NCI-H524 treated with DMSO at 0.1 percent for 48 hours (cell line): ENCODE measurements at regions not wholly inside any gene's neighbourhood (a gene's known extent, or its start where the extent isn't known, plus 50 kb on each side); places are given as distances from the start of the nearest gene placed in this dataset.
A peak's percentile ranks its signal among the peaks of the same experiment; 100 is the strongest.
"Not testable (repeated sequence)": the region's sequence is repeated elsewhere in the genome, so short reads cannot be mapped to it uniquely, and the experiment has no call there.

Source experiments
- DNase-seq: peaks from one replicate; lab custom pipeline; 2025; lab: John Stamatoyannopoulos, UW

DNA sequence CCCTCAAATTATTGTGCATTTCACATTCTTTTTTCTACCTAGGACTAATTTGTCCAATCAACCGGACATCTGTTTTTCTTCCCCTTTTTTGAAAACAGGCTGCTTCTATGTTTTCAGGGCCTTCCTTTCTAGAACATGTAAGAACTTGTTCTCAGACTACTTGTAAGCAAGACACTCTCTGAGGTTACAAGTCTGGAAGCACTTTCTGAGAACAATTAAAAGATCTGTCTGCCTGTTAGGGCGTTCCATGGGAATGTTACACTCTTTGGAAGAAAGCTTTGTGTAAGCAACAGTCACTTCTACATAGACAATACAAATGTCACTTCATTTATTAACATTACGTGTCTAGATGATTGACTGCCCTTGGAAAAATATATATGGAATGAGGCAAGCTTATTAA is 50.9 kb upstream of the HSPB3 start:
- DNase-seq: no peak

DNA sequence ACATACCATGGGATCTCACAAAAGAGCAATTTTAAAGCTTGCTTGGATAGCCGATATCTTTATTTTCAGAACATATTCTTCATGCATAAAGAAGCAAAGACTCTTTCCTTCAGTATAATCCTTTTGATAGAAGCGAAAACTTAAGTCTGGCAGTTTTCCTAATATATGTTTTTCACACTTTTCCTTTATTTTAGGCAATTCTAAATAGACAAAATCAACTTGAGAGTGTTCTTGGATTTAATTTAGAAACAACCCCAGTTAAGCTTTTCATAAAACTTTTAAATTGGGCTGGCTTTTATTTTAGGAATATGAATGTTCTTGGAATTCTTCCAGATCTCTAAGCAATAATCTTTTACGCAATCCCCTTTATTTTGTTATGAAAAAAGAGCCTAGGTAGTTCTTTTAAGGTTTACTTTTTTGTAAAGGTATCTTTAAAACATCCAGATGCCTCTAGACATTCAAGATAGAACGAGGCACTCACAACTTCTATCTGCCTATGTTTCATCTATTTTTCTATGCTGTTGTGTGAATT is 51.5 kb upstream of the HSPB3 start:
- DNase-seq: no peak

DNA sequence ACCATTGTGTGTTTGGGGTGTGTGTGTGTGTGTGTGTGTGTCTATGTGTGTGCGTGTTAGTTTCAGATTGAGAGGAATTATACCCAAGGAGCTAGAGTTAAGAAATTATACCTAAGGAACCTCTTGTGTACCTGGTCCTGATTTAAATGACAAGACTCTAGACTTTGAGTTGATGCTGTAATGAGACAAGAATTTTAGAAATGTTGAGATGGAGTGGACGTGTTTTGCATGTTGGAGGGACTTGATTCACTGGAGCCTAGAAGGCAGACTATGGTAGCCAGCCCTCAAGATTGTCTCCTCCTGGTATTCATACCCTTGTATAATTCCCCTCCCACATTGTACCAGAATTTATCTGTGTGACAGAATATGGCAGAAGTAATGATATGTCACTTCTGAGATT is 52.4 kb upstream of the HSPB3 start:
- DNase-seq: no peak

DNA sequence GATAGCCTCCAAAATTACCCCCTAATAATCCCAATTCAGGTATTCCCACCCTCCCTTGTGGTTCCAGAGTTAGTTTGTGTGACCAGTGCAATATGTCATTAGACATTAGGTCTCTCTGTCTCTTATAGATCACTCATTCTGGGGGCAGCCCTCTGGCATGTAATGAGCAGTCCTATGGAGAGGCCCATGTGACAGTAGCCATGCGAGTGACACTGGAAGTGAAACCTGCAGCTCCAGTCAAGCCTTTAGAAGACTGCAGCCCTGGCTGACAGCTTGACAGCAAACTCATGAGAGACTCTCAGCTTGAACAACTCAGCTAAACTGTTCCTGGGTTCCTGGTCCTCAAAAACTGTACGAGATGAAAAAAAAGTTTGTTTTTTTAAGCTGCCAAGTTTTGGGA is 54.0 kb upstream of the HSPB3 start:
- DNase-seq: no peak

DNA sequence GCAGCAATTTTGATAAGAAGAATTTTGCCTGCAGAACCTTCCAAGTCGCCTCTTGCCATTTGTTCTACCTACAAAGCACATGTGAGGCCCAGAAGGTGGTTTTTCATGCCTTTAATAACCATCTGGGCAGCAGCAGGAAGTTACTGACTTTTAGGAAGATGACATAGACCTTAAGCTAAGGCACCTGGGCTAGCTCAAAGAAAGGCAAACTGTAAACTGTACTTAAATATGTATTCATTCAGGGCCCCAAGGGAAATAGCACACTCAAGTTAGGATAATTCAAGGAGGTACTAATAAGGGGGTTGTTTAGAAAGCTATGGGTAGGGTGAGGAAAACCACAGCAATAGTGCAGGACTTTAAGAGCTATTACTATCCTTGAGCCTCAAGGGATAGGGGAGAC is 57.3 kb upstream of the HSPB3 start:
- no peak for DNase-seq

DNA sequence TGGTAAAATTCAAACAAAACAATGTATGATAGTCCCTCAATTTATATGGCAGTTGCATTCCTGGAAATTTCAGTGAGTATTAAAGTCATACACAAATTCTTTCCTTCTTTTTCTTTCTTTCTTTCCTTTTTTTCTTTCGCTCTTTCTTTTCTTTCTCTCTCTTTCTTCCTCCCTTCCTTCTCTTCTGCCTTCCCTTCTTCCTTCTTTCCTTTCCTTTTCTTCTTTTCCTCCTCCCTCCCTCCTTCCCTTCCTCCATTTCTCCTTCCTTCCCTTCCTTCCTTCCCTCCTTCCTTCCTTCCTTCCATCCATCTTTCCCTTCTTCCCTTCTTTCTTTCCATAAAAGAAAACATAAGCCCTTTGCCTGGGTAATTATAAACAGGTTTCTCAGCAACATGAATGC is 58.1 kb upstream of the HSPB3 start:
- DNase-seq: no peak

DNA sequence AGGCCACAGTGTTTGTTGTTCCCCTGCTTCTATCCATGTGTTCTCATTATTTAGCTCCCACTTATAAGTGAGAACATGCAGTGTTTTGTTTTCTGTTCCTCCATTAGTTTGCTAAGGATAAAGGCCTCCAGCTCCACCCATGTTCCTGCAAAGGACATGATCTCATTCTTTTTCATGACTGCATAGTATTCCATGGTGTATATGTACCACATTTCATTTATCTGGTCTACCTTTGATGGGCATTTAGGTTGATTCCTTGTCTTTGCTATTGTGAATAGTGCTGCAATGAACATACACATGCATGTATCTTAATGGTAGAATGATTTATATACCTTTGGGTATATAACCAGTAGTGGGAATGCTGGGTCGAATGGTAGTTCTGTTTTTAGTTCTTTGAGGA is 62.5 kb upstream of the HSPB3 start:
- not testable (repeated sequence) for DNase-seq

DNA sequence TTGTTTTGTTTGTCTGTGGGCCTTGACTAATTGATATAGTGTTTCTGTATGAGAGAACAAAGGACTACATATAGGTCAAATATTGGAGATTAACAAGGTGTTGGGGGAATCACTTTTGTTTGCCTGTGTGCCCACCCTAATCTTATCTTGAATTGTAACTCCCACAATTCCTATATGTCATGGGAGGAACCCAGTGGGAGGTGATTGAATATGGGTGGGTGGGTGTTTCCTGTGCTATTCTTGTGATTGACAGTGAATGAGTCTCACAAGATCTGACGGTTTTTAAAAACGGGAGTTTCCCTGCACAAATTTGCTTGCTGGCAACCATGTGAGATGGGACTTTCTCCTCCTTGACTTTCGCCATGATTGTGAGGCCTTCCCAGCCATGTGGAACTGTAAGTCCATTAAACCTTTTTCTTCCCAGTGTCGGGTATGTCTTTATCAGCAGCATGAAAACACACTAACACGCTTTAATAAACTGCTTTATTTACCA is 64.9 kb upstream of the HSPB3 start:
- no peak for DNase-seq

DNA sequence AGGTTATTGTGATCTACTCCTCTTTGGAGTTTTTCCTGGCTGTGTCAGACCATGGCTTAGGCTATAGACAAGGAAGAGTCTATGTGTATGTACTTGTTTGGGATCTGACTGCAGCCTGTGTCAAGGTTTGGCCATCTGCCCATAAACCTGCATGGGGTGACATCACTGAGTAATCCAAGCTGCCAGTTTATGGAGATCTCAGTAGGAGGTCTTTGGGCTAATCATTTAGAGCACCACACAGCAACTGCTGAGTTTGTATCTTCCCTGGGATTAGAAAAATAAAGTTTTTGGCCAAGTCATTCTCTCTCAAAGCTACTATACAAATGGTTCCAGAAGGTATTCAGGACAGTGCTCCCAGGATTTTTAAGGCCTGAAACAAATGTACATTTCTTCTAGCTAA is 65.5 kb upstream of the HSPB3 start:
- peak; percentile 75 for DNase-seq

DNA sequence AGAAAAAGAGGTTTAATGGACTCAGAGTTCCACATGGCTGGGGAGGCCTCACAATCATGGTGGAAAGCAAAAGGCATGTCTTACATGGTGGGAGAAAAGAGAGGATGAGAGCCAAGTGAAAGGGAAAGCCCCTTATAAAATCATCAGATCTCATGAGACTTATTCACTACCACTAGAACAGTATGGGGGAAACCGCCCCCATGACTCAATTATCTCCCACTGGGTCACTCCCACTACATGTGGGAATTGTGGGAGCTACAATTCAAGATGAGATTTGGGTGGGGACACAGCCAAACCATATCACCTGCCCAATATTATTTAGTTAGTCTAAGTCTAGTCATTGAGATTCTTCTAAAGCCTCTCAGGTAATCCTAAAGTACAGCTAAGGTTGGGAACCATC is 66.1 kb upstream of the HSPB3 start:
- DNase-seq: not testable (repeated sequence)

DNA sequence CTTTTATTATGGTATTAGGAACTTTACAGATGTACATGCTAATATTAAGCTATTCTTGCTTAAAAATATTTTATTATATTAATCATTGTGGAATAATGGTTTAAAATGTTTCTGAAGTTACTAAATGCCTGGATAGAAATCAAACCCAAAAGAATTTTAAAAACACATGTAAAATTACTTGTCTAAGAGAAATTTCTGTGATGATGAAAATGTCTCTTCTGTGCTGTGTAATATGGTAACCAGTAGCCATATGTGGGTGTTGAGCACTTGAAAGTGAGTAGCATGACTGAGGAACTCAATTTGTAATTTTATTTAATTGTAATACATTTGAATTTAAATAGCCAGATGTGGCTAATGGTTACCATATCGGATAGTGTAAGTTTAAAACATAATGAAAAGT is 66.7 kb upstream of the HSPB3 start:
- DNase-seq: no peak

DNA sequence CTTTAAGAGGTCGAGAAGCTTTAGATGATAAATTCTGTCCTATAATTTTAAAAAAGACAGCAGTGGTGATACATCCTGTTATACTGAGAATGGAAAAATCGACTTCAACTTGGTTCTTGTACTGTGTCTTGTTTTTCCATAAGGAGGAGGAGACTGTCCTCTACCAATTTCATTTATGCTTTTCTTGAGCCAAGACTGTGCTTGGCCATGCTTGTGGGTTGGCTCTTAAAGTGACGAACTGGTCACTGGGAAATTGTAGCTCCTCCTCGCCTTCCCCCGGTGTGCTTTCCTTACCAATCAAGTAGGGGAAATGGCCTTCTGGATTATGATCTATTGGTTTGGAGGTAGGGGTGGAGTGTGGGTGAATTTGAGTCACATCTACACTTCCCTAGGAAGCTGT is 67.1 kb upstream of the HSPB3 start:
- DNase-seq: no peak

DNA sequence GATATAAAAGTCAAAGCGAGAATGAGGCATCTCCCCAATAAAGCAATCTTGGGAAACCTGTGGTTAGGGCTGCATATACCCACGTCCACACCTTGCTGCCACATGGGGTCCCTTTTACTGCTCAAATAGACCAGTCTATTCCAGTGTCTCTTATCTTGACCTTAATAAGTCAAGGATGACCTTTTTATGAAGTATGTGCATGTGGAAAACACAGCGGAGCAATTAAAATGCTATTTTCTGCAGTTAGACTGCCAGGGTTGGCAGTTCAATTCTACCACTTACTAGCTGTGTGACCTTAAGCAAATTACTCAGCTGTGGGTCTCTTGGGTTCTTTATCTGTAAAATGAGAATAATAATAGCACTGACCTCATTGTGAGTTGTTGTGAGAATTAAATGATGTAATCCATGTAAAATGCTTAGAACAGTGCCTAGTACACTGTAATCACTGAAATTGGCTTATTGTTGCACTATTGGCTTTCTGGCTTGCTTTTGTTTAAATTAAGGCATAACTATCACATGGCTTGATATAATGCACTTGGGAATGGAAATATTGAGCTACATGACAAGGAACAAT is 67.8 kb upstream of the HSPB3 start:
- DNase-seq: no peak

DNA sequence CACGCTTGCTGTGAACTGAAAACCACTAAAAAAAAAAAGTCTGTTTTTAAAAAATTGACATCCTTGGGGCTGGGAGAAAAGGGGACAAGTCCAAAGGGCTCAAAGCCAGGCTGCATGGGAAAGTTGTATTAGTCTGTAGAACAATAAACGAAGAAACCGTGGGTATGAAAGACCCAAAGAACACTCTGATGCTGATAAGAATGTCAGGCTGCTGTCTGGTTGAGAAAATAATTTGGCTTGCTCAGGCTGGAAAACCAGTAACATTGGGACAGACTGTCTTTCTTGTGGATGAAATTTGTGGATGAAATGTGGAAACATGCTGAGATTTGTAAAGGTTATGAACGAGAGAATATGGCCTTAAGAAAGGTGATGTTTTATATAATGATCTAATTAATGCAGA is 68.5 kb upstream of the HSPB3 start:
- DNase-seq: no peak

DNA sequence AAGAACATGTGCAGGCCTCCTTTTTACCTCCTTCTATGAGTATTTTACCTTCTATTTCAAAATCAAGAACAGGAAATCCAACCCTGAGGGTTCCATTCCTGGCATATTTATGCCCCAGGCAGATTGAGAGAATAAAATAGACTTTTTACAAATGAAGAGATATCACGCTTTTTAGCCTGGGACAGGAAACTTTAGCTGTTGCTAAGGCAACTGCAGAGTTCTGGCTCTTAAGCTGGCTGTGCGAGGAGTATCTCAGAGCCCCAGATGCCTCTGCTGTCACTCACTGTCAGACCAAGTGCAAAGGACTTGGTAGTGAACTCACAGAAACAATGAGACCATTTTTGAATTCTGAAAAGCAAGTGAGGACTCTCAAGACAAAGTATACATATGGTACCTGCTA is 69.5 kb upstream of the HSPB3 start:
- no peak for DNase-seq

DNA sequence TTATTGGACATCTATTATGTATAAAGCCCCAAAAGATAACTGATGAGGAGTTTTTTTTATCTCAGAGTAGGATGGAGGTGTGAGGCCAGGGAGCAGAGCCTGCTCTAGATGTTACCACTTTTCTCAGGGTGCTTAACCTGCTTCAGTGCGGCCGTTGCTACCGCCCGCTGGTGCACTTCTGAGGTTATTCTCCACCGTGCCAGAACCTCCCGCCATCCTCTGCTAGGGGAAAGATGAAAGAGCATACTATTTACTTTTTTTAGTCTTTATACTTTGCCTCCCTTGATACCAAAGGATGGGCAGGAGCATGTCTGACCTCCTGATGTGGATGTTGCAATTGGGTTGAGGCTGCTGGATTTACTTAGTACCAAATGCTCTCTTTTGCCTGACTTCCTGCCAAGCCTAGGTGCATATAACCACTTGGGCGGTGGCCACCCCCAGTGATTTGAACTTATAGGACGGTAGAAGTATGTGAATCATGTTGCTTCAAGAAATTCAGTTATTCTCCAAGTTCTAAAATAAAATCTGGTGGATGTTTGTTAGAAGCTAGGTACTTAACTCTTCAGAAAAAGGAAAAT is 71.1 kb upstream of the HSPB3 start:
- DNase-seq: no peak

DNA sequence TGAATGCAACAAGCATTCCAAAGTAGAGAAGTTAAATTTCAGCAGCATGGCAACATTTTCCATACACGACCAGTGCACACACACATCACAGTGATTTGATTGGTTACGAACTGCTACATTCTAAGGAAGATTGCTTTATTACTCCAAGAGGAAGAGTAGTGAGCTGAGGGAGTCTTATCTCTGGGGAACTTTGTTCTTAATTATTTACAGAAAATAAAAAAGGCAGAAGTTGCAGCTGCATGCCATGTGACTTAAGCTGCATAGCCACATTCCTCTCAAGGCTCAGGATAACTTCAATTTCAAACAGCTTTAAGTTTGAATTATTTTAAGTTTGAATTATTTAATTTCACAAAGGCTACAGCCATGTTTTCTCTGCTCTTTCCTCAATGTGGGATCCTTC is 71.6 kb upstream of the HSPB3 start:
- no peak for DNase-seq

DNA sequence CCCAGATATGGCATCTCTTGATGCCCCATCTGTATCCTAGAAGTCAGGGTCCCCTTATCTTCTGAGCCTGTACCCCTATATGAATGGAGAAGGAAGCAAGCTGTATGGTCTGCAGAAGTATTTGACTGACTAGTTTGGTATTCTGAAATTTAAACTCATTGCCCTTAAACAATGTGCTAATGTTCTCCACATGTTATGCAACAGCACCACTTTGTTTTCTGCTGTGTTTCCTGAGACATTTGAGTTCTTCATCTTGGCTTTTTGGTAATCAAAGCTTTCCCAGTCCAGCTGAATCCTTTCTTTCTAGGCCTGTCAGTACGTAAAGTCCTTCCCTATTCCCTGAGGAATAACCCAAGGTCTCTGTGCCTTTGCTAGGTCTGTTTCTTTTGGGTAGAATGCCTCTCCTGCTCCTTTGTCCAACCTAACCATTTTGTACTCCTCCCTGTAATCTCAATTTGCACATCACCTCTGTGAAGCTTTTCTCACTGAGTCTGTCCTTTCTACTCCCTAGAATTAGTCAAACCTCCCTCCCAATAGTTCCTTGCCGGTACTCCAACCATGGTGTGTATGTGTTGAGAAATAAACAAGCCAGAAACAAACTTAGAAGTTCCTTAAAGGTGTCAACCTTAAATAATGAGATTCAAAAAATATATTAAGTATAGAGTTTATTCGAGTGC is 72.1 kb upstream of the HSPB3 start:
- DNase-seq: no peak

DNA sequence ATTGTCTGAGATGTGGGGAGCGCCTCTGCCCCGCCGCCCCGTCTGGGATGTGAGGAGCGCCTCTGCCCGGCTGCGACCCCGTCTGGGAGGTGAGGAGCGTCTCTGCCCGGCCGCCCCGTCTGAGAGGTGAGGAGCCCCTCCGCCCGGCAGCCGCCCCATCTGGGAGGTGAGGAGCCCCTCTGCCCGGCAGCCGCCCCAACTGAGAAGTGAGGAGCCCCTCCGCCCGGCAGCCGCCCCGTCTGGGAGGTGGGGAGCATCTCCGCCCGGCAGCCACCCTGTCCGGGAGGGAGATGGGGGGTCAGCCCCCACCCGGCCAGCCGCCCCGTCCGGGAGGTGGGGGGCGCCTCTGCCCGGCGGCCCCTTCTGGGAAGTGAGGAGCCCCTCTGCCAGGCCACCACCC is 70.9 kb upstream of the ARL15 start:
- DNase-seq: not testable (repeated sequence)

DNA sequence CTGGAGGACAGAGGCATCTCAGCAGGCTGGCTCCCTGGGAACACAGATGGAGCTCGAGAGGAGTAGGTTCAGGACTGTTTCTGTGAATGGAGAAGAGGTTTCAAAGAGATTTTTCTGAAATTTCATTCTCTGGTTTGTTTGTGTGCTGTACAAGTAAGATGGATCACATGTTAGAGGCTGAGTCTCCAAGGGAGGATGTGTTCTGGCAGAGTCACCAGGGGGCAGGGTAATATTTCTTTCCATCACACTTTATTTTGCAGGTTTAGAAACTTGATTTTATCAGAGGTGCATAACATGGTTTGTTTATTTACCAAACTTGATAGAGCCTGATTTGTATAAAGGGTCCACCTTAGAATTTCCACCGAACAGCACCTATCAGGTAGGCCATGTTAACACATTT is 69.2 kb upstream of the ARL15 start:
- DNase-seq: no peak

DNA sequence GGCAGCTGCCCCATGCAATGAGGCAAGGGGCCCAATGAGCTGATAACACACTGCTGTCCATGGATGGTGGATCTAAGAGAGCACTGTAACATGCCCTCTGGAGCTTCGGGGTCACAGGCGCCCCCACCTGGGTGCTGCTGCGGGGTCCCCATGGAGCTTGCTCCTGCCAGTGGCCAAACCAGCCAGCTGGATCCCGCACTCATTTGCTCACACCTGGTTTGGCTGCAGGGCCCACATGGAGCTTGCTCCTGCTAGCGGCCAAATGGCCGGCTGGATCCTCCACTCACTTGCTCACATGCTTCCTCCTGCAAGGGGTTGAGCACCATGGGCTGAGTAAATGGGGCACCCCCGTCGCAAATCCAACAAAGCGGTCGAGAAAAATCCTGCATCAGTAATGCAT is 68.3 kb upstream of the ARL15 start:
- DNase-seq: no peak

DNA sequence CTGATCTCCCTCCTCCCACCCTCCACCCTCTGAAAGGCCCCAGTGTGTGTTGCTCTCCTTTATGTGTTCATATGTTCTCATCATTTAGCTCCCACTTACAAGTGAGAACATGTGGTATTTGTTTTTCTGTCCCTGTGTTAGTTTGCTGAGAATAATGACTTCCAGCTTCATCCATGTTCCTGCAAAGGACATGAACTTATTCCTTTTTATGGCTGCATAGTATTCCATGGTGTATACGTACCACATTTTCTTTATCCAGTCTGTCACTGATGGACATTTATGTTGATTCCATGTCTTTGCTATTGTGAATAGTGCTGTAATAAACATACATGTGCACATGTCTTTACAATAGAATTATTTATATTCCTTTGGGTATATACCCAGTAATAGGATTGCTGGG is 67.0 kb upstream of the ARL15 start:
- DNase-seq: not testable (repeated sequence)

DNA sequence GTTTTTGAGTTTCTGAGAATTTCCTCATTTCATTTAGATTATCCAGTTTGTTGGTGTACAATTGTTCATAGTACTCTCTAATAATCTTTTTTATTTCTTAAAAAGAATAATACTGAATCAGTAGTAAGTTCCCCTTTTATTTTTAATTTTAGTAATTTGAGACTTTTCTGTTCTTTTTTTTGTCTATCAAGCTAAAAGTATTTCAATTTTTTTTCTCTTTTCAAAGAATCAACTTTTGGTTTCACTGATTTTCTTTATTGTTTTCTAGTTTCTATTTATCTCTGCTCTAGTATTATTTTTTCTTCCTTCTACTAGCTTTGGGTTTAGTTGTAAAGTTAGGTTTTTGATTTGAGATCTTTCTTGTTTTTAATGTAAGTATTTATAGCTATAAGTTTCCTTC is 60.6 kb upstream of the ARL15 start:
- DNase-seq: no peak

DNA sequence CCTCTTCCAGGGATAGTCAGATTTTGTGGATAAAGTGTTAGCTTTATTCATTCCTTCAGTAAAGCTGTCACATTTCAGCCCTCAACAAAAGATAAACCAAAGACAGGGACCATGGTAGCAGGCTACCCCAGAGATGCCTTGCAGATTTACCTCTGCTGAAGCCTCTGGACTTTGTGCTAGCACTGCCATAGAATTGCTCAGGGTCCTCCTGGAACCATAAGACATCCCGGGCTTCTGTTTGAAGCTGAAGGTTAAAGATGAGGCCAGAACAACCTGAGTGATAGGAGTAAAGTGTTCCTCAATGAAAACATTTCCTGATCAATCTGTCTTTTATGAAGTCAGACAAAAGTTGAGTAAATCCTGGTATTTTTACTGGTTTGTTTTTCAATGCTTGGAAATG is 57.5 kb upstream of the ARL15 start:
- no peak for DNase-seq
